HG03457 (cell line): ENCODE measurements at regions not wholly inside any gene's neighbourhood (a gene's known extent, or its start where the extent isn't known, plus 50 kb on each side); places are given as distances from the start of the nearest gene placed in this dataset.

Experiments used
- ATAC-seq: cut with Tn5 transposase; IDR thresholded peaks from one replicate; pipeline ENCODE4 v1.9.1; 2021; ENCODE audit warnings: moderate number of reproducible peaks; ENCODE audit not compliant: unreplicated experiment

GRCh38 chr7:106606120-106606519 lies 54.8 kb downstream of the CCDC71L start:
- ATAC-seq: no peak

GRCh38 chr7:106604971-106605370 lies 56.0 kb downstream of the CCDC71L start:
- no peak for ATAC-seq

GRCh38 chr7:106604303-106604924 lies 56.5 kb downstream of the CCDC71L start:
- ATAC-seq: no peak

GRCh38 chr7:106603346-106603745 lies 57.6 kb downstream of the CCDC71L start:
- ATAC-seq: no peak

DNA sequence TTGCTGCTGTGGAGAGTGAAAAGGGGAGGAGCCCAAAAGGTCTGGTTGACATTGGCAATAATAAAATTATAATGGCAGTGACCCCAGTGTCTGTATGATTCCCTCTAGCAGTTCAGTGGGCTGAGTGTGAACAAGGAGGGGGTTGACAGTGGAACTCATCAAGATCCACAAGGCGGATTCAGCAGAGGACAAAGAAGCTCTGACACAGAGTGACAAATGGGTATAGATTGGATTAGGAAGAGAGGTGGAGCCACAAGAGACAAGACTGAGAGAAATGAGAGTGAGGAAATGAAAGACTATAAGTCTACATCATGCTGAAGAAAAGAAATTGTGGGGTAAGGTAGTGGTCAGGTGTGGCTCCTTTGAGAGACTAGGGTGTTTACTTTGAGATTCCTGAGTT lies 58.9 kb downstream of the CCDC71L start:
- no peak for ATAC-seq

- ATAC-seq: no peak
Observed at GRCh38 chr7:106600569-106601373, 60.2 kb downstream of the CCDC71L start.

- no peak for ATAC-seq
Observed at GRCh38 chr7:106599343-106599698, 61.6 kb downstream of the CCDC71L start.

- peak; percentile 79 for ATAC-seq
Observed at GRCh38 chr7:106598663-106599342, 62.2 kb downstream of the CCDC71L start.

DNA sequence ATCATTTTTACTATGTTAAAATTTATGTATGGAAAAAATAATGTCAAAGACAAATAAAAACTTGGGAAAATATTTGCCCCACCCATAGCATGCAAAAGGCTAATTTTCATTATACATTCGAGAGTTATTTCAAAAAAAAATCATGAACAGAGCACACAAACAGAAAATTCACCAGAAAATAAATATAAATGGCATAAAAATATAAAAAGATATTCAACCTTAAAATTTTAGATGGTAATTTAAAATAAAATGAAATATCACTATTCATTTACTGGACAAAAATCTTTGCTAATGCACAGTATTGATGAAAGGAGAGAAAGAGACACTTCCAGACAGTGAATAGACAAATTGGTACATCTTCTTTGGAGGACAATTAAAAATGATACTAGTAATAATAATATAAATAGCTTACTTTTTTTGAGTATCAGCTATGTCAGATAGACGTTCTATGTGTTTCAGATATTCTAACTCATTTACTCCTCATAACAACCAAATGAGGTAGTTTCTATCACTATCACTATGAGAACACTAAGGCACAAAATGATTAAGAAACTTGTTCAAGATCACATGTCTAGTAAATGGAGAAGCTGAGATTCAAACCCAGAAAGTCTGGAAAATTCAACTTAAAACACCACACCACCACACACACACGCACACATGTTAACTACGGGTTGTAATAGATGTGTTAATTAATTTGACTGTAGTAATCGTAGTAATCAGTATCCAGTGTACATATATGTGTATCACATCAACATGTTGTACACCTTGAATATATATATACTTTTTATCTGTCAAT lies 63.0 kb downstream of the CCDC71L start:
- no peak for ATAC-seq

GRCh38 chr7:106597014-106597413 lies 63.9 kb downstream of the CCDC71L start:
- no peak for ATAC-seq

DNA sequence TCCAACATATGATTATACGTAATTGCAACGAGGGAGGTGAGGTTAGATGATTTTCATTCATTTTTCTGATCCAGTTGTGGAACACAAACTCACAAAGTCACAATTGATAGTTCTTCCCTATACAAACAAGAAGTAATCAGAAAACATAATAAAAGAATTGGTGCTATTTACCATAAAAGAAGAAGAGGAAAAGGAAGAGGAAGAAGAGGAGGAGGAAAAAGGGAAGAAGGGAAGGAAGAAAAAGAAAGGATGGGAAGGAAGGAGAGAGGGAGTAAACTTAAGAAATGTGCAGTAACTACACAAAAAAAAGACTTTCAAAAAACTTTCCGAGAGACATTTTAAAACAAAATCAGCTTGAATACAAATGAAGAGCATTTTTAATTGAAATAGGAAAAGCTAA lies 65.0 kb downstream of the CCDC71L start:
- ATAC-seq: no peak

GRCh38 chr7:106593028-106593417 lies 67.9 kb downstream of the CCDC71L start:
- no peak for ATAC-seq

GRCh38 chr7:106592282-106593027 lies 68.5 kb downstream of the CCDC71L start:
- no peak for ATAC-seq

- ATAC-seq: no peak
Observed at GRCh38 chr7:106591146-106591545, 69.8 kb downstream of the CCDC71L start.

DNA sequence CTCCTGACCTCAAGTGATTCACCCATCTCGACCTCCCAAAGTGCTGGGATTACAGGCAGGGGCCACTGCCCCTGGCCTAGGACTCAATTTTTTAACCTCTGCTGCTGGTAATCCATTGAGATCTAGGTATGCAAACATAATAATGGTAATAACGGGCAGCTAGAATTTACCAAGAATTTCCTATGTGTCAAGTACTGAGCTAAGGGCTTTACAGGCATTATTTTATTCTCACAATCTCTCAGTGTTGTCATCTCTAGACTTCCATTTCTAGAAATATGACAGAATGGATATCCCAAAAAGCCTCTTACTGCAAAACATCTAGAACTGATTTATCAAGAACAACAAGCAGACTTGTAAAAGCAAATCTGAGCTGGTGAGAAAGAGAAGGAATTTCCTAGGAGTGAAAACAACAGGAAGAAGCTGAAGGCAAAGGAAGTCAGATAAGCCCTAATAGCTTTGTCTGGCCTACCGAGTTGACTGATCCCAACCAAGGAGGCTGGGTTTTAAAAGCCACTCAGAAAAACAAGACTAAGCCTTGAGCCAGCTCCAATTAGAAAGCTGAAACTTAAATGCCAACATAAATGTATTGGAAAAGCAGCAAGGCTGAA lies 70.6 kb downstream of the CCDC71L start:
- ATAC-seq: no peak

DNA sequence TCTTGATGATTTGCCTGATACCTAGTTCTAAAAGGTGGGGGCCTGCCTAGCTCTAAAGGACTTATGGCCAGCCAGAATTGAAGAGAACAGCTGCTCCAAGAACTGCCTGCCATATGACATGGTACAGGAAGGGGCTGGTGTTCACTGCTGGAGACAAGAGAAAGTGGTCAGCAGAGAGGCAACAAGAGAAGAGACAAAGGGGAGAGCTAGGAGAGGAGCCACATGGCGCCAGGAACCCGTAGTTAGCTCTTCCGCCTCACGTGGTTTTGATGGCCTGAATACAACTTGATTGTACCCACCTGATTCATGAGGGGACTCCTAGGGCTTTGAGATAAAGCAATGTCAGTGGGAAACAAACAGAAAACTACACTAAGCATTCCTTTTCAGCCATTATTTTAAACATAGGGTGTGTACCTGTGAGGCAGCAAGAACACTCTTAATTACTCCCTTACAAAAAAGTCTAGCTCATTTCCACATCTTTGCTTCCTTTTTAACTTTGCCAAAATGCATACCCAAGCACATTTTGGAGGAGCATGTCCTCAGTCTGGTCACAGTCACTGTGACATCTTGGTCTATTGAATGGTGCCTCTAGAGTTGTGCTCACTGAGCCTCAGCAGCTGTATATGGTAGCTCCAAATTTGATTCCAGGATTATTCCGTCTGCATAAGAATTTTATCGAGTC lies 71.6 kb downstream of the CCDC71L start:
- ATAC-seq: no peak

DNA sequence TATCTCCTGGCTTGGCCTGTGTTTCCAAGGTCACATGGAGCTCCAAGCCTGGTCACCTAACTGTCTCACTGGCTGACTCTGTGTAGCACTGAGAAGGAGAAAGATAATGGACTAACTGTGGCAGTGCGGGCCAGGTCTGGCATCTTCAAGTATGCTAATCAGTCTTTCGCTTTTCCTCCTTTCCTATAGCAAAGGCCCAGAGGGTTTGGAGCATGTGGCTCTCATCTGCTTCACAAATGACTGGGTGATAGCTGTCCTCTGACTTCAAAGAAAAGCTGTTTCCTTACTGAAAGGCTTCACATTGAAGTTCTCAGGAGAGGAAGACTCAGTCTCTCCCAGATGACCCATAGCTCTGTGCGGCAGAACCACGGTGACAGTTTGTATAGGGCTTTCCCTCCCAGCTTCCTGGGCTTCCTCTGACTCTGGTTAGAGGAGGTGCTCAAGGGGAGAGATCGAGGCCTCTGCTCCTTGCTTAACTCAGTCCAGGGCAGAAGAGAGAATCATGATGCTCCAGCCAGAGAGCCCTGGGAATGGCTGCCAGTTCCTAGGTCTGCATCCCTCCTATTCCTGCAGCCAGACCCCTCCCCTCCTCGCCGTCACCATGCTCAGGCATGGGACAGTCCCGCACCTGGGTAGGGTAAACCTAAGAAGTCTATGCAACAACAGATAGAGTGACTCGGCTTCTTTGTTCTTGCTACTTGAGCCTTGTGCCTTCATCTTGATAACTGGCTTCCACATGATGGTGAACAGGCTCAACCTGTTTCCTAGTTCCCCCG lies 72.3 kb downstream of the CCDC71L start:
- ATAC-seq: no peak

DNA sequence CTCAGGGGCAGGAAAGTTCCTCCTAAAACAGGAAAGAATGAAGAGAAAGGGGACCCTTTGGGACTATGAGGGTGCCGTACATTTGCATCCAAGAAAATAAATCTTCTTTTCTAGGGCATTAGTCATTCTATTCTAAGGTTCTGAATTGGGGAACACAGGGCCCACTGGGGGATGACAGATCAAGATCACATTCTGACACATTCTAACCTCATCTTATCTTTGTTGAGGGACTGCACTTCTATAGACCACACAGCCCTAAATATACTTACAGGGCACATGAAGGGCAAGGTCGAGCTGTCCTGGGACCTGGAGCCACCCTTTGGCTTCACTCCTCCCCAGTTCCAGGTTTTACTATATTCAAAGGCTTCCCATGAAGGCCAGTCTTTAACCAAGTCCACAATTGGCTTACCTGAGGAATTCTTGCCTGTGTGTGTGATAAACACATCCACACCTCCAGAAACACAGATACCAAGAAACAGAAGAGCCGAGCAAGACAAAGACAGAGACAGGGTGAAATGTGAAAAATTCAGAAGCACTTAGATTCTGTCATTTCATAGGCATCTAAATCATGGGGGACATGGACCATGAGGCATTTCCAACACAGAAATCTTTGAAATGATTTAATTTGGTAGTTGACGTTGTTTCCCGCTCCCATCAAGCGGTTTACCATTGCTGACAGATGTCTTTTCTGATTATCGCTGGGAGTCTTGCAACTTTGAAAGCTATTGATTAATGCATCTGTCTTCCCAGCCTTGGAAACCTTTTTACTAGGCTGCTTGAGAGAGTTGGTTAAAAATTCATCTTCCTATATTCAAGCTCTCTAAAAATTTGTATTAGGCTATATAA lies 75.8 kb downstream of the CCDC71L start:
- ATAC-seq: no peak
